ENCODE measurements at regions not wholly inside any gene's neighbourhood (a gene's known extent, or its start where the extent isn't known, plus 50 kb on each side); places are given as distances from the start of the nearest gene placed in this dataset.
"Not testable (repeated sequence)": the region's sequence is repeated elsewhere in the genome, so short reads cannot be mapped to it uniquely, and the experiment has no call there.

DNA sequence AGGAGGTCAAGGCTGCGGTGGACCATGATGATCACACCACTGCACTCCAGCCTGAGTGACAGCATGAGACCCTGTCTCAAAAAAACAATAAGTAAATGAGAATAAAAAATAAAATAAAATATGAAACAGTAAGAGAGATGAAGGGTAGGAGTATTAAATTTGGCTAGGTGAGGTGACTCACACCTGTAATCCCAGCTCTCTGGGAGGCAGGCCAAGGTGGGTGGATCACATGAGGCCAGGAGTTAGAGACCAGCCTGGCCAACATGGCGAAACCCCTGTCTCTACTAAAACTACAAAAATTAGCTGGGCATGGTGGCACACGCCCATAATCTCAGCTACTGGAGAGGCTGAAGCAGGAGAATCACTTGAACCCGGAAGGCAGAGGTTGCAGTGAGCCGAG lies 87.4 kb upstream of the MRI1 start:
- TF ChIP-seq, protein P1, sequence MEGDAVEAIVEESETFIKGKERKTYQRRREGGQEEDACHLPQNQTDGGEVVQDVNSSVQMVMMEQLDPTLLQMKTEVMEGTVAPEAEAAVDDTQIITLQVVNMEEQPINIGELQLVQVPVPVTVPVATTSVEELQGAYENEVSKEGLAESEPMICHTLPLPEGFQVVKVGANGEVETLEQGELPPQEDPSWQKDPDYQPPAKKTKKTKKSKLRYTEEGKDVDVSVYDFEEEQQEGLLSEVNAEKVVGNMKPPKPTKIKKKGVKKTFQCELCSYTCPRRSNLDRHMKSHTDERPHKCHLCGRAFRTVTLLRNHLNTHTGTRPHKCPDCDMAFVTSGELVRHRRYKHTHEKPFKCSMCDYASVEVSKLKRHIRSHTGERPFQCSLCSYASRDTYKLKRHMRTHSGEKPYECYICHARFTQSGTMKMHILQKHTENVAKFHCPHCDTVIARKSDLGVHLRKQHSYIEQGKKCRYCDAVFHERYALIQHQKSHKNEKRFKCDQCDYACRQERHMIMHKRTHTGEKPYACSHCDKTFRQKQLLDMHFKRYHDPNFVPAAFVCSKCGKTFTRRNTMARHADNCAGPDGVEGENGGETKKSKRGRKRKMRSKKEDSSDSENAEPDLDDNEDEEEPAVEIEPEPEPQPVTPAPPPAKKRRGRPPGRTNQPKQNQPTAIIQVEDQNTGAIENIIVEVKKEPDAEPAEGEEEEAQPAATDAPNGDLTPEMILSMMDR (IDR thresholded peaks at IDR 0.05; ENCODE audit: poor library complexity, severe bottlenecking): not testable (repeated sequence)
- not testable (repeated sequence) for TF ChIP-seq POLR2AphosphoS5 (IDR thresholded peaks at IDR 0.05); EZH2 (IDR thresholded peaks at IDR 0.05; ENCODE audit: borderline replicate concordance, insufficient read depth, low read length, poor library complexity, severe bottlenecking); MXI1 (conservative IDR thresholded peaks at IDR 0.05; ENCODE audit: poor library complexity, severe bottlenecking); TAF1 (IDR thresholded peaks at IDR 0.05; ENCODE audit: low read depth)
- TF ChIP-seq, protein P2, sequence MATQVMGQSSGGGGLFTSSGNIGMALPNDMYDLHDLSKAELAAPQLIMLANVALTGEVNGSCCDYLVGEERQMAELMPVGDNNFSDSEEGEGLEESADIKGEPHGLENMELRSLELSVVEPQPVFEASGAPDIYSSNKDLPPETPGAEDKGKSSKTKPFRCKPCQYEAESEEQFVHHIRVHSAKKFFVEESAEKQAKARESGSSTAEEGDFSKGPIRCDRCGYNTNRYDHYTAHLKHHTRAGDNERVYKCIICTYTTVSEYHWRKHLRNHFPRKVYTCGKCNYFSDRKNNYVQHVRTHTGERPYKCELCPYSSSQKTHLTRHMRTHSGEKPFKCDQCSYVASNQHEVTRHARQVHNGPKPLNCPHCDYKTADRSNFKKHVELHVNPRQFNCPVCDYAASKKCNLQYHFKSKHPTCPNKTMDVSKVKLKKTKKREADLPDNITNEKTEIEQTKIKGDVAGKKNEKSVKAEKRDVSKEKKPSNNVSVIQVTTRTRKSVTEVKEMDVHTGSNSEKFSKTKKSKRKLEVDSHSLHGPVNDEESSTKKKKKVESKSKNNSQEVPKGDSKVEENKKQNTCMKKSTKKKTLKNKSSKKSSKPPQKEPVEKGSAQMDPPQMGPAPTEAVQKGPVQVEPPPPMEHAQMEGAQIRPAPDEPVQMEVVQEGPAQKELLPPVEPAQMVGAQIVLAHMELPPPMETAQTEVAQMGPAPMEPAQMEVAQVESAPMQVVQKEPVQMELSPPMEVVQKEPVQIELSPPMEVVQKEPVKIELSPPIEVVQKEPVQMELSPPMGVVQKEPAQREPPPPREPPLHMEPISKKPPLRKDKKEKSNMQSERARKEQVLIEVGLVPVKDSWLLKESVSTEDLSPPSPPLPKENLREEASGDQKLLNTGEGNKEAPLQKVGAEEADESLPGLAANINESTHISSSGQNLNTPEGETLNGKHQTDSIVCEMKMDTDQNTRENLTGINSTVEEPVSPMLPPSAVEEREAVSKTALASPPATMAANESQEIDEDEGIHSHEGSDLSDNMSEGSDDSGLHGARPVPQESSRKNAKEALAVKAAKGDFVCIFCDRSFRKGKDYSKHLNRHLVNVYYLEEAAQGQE (IDR thresholded peaks at IDR 0.05; ENCODE audit: borderline replicate concordance): not testable (repeated sequence)

Measured in neural cell (in vitro differentiated cells).